Stimulated activated CD4-positive, alpha-beta T cell treated with anti-CD3 and anti-CD28 coated beads, Interleukin-1b, Interleukin-23, amount 100 ng/mL, for 48 hours (primary cell): ENCODE measurements at regions not wholly inside any gene's neighbourhood (a gene's known extent, or its start where the extent isn't known, plus 50 kb on each side); places are given as distances from the start of the nearest gene placed in this dataset.
"Not testable (repeated sequence)": the region's sequence is repeated elsewhere in the genome, so short reads cannot be mapped to it uniquely, and the experiment has no call there.

Source experiments
- DNase-seq: peaks from one replicate; pipeline ENCODE4 v3.0.0-alpha.2; 2020

- peak; percentile 81 for DNase-seq
Measured at GRCh38 chr6:27668442-27669294, 195.8 kb upstream of the ZNF184 start.

DNA sequence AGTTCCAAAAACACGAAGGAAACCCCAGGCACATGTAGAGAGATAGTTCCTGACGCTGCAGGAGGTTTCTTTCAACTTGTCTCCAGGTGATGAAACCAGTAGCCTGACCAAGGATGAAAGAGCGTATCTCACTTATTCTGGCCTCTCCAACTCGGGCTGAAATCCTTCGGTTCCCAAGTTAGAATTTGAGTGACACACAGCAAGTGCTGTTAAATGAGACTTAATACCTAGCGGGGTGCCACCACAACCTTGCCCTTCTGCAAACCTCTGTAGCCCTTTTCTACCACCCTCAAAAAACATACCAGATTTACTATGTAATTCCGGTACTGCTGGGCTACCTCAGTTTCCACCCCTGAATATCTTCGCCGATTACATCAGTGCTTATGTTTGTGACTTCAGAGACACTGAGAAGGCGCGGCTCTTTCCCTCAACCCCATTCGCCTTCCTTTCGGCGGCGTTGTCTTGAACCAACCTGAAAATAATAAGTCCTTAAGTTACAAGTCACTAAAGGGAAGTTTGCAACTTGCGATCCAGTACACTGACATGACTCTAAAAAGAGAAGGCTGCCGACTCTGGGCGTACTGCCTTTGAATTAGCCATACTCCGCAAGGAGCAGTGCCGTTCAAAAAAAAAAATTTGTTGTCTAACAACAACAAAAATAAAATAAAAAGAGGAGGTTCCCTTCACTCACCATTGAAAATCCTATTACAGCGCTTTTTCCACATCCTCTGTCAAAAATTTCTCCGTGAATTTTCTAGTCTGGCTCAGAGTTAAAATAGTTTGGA is 194.9 kb upstream of the ZNF184 start:
- DNase-seq = no peak

DNA sequence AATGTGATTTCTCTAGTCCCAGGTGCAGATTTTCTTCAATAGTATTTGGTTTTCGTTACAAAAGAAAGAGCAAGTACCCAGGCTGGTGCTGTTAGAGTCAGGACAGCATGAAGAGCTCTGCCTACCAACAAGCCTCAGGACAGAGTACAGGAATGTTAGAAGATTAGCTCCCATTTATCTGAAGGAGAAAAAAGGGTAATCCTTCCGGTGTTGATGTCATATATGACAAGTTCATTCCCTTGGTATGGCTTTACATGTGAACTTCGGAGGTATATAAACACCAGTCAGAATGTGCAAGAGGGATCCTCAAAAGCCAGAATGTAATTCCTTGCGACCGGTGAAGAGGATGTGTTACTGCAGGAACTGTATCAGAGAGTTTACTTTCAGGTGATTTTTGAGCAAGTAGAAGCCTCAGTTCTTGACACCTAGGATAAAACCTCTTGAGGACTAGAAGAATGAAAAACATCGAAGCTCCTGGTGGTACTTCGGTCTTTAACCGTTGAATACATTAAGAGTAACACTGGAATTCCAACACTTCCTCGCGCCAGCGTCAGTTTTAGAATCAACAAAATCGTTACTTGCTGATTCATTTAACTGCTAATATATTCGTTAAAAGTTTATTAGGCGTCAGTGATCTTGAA is 194.2 kb upstream of the ZNF184 start:
- DNase-seq = no peak

- DNase-seq = no peak
Measured at GRCh38 chr6:27662769-27663168, 189.9 kb upstream of the ZNF184 start.

- not testable (repeated sequence) for DNase-seq
Measured at GRCh38 chr6:27662212-27662611, 189.3 kb upstream of the ZNF184 start.

GRCh38 chr6:27653143-27653825 is 180.4 kb upstream of the ZNF184 start:
- not testable (repeated sequence) for DNase-seq

- no peak for DNase-seq
Measured at GRCh38 chr6:27651371-27651732, 178.4 kb upstream of the ZNF184 start.

DNA sequence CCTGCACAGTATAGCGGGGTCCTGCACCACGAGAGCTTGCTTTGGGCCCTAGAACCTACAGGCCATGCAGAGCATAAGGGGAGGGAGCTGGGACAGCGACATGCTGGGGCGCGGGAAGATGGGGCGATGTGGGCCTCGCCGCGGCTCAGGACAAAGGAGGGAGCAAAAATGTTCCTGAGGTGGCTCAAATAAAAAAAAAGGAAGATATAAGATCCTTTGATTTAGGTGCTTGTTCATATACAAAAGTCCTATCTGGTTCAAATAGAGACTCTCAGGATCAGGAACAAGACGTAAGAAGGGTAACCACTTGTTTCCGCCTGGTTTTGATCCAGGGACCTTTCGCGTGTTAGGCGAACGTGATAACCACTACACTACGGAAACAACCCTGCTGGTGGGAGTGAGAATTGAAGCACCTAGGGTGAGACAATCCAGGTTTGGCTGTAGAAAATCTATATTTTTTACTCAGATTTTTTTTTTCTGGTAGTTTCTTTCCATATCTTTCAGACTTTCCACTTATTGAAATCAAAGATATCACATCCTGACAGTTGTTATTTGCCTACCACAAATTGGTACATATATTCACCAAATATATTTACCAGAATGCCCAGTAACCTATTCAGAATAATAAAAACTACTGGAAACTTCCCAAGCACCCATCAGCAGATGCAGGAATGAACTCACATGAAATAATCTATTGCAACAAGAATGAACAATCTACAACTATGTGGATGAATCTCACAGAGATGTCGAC is 177.9 kb upstream of the ZNF184 start:
- DNase-seq = peak; percentile 69

DNA sequence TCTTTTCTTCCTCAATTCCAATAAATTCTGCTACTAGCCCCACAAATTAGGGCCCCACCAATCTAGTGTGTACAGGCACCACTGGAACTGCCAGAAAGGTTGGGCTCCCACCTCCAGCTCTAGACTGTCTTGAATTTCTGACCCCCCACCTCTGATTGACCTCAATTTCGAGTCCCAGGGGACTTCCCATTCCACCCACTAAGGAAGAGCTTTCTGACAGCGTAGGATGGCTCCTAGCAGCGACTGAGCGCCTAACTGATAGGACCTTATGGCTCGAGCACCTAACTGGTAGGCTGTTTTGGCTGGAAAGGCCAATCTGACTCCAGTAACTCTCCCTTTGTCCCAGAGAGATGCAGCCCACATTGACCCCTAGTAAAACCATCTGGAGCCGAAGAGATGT is 171.6 kb upstream of the ZNF184 start:
- DNase-seq = no peak

GRCh38 chr6:27642744-27643456 is 170.0 kb upstream of the ZNF184 start:
- no peak for DNase-seq

GRCh38 chr6:27635886-27636285 is 163.0 kb upstream of the ZNF184 start:
- DNase-seq = not testable (repeated sequence)

DNA sequence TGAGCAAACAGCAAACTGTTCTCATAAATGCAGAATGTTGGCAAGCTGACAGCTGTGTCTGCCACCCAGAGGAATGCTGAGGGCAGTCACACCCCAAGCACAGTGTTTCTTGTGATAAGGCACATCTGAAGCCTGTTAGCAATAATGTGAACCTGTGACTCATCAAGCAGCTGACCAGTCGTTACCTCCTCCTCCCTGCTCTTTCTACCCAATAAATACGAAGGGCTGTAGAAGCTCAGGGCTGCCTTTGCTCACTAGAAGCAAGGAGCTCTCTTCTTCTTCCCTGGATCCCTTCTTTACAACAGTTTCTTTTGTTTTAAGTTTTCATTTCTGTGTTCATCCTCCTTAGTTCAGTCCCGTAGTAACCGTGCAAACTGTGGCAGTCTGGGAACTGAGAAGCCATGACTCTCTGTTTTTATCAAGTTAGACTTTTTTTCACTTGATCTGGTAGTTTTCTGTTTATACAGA is 160.3 kb upstream of the ZNF184 start:
- not testable (repeated sequence) for DNase-seq

- DNase-seq = no peak
Measured at GRCh38 chr6:27631609-27631916, 158.7 kb upstream of the ZNF184 start.

DNA sequence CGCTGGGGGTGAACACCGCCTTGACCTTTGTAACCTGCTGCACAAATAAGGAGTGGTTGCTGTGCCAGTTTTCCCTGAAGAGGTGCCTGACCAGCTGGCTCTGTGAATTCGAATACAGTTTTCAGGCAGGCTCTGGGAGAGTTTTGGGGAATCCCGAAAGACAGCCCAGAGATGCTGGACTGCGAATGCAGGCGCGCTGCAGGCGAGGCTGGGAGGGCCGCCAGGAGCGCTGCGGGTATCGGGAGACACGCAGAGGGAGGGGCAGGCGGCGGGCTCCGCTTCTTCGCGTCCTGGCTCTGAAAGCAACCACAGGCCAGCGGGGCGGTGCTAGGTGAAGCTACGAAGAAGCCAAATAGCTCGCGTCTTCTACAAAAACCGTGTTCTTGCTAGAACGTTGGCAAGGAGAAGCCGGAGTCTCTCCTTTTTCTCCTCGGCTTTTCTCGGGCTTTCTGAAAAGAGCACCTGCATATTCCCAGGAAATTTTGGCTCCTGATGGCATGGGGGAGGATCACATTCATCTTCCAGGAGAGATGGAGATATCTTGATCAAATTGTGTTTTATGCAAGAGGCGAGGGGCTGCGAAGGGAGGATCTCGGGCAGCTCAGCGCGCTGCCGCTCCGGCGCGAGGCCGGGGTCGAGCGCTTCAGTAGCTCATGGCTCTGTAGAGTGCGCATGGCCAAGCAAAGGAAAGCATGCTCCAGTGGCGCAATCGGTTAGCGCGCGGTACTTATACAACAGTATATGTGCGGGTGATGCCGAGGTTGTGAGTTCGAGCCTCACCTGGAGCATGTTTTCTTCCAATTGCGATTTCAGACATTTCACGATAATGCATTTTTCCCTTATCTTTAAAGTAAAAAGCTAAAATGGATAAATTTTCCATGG is 158.1 kb upstream of the ZNF184 start:
- peak; percentile 78 for DNase-seq

GRCh38 chr6:27624694-27625262 is 151.9 kb upstream of the ZNF184 start:
- no peak for DNase-seq

DNA sequence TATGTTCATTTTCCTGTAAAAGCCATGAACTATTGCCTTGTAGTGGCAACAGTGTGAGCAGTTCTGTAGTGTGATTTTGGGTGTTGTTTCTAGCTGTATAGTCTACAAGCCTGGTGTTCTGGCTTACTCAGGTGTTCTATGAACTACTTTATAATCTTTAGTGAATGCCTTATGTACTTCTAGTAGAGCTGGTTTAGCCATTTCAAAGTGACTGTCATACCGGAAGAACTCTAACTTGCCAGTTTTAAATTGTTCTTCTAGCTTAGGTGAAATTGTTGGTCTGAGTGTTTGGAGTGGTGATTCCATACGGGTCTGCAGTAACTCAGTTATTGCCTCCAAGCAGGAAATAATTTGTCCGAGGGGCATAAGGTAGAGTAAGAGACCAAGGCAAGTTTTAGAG is 150.2 kb upstream of the ZNF184 start:
- DNase-seq = no peak

- no peak for DNase-seq
Measured at GRCh38 chr6:27619436-27619835, 146.5 kb upstream of the ZNF184 start.

DNA sequence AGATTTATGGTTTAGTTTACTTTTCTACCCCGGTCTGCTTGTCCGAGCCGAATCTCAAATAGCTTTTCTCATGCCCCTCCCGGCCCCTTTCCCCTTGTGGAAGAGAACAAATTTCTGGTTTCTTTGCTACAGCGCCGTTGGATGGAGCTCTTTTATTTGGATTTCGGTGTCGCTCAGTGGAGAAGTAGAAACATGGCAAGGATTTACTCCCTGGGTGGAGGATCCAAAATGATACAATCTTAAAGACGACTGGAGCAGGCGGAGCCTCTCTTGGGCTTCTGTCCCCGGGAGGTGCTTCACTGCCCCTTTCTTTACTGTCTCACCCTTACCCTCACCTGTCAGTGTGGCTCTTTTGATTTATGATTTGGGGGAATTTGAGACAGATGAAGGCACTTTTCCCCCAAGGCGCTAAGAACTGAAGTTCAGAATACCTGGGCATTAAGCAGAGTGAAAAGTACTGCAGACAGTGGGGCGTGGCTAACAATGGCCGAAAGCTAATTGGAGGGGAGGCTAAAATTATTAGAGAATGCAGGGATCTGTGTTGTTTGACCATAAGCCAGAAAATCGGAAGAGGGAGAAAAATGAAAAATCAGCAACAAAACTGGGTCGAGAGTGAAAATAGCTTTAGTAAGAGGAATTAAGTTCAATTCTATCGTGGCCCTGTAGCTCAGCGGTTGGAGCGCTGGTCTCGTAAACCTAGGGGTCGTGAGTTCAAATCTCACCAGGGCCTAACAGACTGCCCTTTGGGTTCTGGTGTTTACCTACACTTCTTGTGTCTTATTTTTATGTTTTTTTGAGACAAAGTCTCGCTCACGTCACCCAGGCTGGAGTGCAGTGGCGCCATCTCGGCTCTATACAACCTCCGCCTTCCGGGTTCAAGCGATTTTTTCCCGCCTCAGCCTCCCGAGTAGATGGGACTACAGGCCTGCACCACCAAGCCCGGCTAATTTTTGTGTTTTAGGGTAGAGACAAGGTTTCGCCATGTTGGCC is 145.1 kb upstream of the ZNF184 start:
- DNase-seq = peak; percentile 26
